Fibroblast of skin of abdomen (primary cell): ENCODE measurements at regions not wholly inside any gene's neighbourhood (a gene's known extent, or its start where the extent isn't known, plus 50 kb on each side); places are given as distances from the start of the nearest gene placed in this dataset.
"Not testable (repeated sequence)": the region's sequence is repeated elsewhere in the genome, so short reads cannot be mapped to it uniquely, and the experiment has no call there.

ENCODE experiments used
- DNase-seq: peaks from one replicate; pipeline ENCODE4 v3.0.0-alpha.2; 2013

- no peak for DNase-seq
Measured at GRCh38 chr4:104549736-104550135, 55.0 kb upstream of the CXXC4 start.

DNA sequence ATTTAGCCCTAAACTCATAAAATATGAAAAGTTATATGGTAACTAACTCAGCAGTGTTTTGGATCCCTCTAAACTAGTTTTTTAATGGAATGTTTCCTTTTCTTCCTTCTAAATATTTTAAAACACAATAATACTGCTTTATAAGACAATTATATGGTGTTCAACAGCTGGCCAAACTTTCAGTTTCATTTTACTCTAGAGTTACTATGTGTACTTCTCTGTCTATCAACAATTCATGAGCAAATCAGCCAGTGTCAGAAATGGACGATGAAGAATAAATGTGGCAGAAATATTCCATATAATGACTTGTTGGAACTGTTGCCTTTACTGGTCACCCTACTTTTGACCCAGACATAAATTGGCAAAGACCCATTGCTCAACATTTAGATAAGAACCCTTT is 64.8 kb upstream of the CXXC4 start:
- no peak for DNase-seq

GRCh38 chr4:104571341-104571740 is 76.6 kb upstream of the CXXC4 start:
- no peak for DNase-seq

- DNase-seq, result no peak
Measured at GRCh38 chr4:104574371-104574770, 79.7 kb upstream of the CXXC4 start.

- DNase-seq, result no peak
Measured at GRCh38 chr4:104575278-104575677, 80.6 kb upstream of the CXXC4 start.

- no peak for DNase-seq
Measured at GRCh38 chr4:104577405-104577804, 82.7 kb upstream of the CXXC4 start.

GRCh38 chr4:104581476-104581875 is 86.8 kb upstream of the CXXC4 start:
- DNase-seq, result not testable (repeated sequence)

- not testable (repeated sequence) for DNase-seq
Measured at GRCh38 chr4:104582056-104582455, 87.4 kb upstream of the CXXC4 start.

- DNase-seq, result no peak
Measured at GRCh38 chr4:104589264-104589868, 94.7 kb upstream of the CXXC4 start.

- no peak for DNase-seq
Measured at GRCh38 chr4:104591510-104591911, 96.8 kb upstream of the CXXC4 start.

GRCh38 chr4:104592183-104592582 is 97.5 kb upstream of the CXXC4 start:
- DNase-seq, result no peak

- DNase-seq, result peak; percentile 11
Measured at GRCh38 chr4:104593019-104593418, 98.3 kb upstream of the CXXC4 start.

GRCh38 chr4:104596189-104596588 is 101.5 kb upstream of the CXXC4 start:
- no peak for DNase-seq

GRCh38 chr4:104615496-104615895 is 120.8 kb upstream of the CXXC4 start:
- DNase-seq, result no peak

- DNase-seq, result no peak
Measured at GRCh38 chr4:104615926-104616325, 121.2 kb upstream of the CXXC4 start.

- no peak for DNase-seq
Measured at GRCh38 chr4:104616401-104616820, 121.7 kb upstream of the CXXC4 start.

DNA sequence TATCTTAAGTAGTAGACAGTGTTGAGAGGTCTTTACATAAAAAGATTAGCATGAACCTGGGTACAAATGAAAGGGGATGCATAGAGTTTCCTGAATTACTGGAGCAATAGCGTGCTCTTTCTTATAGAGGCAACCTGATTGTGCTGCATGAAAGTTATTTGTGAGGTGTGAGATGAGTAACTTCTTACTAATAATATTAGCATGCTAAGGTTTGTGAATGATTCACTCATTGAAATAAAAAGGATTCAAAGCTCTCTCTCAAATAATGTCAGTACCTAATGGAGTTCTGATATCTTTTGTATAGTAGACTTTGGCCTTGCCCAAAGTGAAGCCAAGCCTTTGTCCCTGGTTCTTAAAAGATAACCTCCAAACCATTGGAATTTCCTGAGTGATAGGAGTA is 131.0 kb upstream of the CXXC4 start:
- no peak for DNase-seq

DNA sequence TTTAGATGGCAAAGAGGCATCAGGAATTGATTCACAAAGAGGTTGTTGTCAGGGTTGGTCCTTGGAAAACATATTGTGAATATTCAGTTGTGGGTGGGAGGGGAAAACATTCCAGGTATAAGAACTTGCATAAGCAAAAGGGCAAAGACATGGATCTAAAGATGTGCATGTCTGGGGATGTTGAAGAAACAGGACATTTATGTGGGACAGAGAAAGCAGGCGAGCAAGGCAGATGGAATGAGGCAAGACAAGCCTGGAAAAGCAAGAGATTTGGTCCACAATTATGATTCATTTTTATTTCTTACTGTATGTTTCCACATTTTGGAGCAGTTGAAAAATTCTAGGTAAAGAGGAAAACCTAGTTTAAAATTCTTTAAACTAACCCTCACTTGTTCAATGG is 134.9 kb upstream of the CXXC4 start:
- DNase-seq, result no peak

GRCh38 chr4:104630272-104630671 is 135.6 kb upstream of the CXXC4 start:
- DNase-seq, result no peak

GRCh38 chr4:104631000-104631399 is 136.3 kb upstream of the CXXC4 start:
- no peak for DNase-seq

DNA sequence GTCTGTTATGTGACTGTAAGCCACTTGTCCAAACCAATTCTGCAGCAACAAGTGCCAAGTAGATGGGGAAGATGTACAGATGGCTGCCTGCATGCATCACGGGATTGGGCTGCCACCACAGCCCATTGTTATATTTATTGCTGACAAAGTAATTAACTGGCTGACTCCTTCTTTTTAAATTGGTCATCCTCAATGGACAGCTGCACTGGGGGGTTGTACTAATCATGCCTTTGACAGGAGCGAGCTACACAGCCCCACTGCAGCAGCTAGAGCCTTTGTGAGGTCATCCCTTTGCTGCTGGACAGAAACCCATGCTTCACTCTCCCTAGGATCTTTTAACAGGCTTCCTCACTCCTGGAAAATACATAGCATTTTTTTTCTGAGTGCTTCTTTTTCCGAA is 146.7 kb upstream of the CXXC4 start:
- DNase-seq, result no peak

DNA sequence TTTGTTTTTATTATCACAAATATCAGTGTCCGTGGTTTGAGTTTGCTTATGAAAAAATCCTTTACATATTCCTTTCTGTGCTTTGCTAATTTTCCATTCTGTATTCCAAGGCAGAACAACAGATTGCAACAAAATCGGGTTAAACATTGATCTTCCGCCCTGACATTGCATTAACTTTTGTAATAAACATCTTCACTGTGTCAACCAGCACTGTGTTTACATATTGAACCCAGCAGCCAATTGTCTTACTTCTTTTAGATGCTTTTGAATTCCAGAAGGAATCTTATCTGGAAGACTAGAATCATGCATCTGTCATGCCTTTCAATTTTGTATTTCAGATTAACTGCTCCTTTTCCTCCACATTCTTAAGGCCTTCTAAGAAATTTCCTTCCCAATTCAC is 147.8 kb upstream of the CXXC4 start:
- DNase-seq, result no peak

GRCh38 chr4:104643805-104644204 is 149.1 kb upstream of the CXXC4 start:
- DNase-seq, result no peak

DNA sequence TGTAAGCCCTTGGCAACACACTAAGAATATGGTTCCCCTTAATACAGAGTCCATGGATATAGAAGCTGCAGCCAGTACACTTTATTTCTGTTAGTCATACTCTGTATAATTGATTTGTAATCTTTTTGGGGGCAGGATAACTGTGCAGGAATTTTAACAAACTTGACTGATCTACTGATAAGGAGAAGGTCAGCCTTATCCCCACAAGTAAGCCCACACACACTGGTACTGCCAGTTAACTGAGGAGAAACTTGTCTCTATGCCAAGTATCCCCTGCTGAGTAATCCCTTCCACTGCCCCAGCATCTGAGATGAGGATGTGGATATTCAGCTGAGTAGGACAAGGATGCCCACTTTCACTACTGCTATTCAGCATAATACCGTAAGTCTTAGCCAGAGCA is 154.9 kb upstream of the CXXC4 start:
- no peak for DNase-seq

DNA sequence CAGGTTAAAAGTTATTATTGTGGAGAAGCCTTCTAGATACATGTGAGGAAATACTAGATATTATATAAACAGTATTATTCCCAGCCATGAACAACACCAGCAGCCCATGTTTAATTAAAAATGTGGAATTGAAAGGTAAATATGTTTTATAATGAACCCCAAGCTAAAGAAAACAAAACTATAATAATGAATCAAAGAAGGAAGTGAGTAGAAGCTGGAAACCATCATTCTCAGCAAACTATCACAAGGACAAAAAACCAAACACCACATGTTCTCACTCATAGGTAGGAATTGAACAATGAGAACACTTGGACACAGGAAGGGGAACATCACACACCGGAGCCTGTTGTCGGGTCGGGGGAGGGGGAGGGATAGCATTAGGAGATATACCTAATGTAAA is 167.6 kb upstream of the CXXC4 start:
- DNase-seq, result not testable (repeated sequence)
